Breast epithelium (tissue), 3 donors: ENCODE measurements at regions not wholly inside any gene's neighbourhood (a gene's known extent, or its start where the extent isn't known, plus 50 kb on each side); places are given as distances from the start of the nearest gene placed in this dataset.

Experiments used
- CTCF ChIP-seq, 3 donors: fragments of 450-650 bp; IDR thresholded peaks; one replicate each; pipeline ENCODE4 v1.5.1; 2016 to 2017; ENCODE audit warnings: antibody characterized with exemption in 3 of 3, mild to moderate bottlenecking in 3 of 3, moderate library complexity in 3 of 3
- POLR2A ChIP-seq: fragments of 450-650 bp; IDR thresholded peaks from one replicate; pipeline ENCODE4 v1.6.1; 2016; ENCODE audit warnings: antibody characterized with exemption, mild to moderate bottlenecking, moderate library complexity

- TF ChIP-seq CTCF (IDR thresholded peaks at IDR 0.05) (no peak), POLR2A (no peak)
These were observed 633.1 kb downstream of the IRX1 start for GRCh38 chr5:4228708-4229107.
